PC-9 (cell line): ENCODE measurements at regions not wholly inside any gene's neighbourhood (a gene's known extent, or its start where the extent isn't known, plus 50 kb on each side); places are given as distances from the start of the nearest gene placed in this dataset.

ENCODE experiments used
- BruUV-seq: library from RNA; stranded (reverse); fragments of 400-500 nt; replicated peaks from 2 replicates; lab custom pipeline; 2021; lab: Mats Ljungman, UMichigan
- CTCF ChIA-PET: fragments of 300-600 bp; sonication (Branson Sonifier 250); formaldehyde crosslinking; loops from one replicate; lab custom pipeline; 2022; ENCODE audit warnings: antibody characterized with exemption; lab: Charles Lee
- POLR2A ChIA-PET: fragments of 300-600 bp; sonication (Branson Sonifier 250); formaldehyde crosslinking; loops from one replicate; lab custom pipeline; 2022; ENCODE audit warnings: antibody characterized with exemption; ENCODE audit not compliant: unreplicated experiment; lab: Charles Lee
- DNase-seq, 2 experiments: peaks; one replicate each; pipeline versions ENCODE4 v3.0.0 to v3.0.0-alpha.2; 2015 to 2022; ENCODE audit warnings: mixed read lengths in 1 of 2
- H2AFZ ChIP-seq: fragments of 200-600 bp; sonication (generic); 2 replicates; pipeline ENCODE4 v1.8.1; 2017; ENCODE audit warnings: antibody characterized with exemption
- H3F3A ChIP-seq: fragments of 200-600 bp; sonication (generic); 2 replicates; pipeline ENCODE4 v1.8.1; 2017; ENCODE audit warnings: antibody characterized with exemption, mild to moderate bottlenecking, low read depth; ENCODE audit not compliant: insufficient read depth
- H3K27ac ChIP-seq: fragments of 200-600 bp; sonication (generic); 2 replicates; pipeline ENCODE4 v1.6.1; 2016; ENCODE audit warnings: mixed run types
- H3K27me3 ChIP-seq: fragments of 200-600 bp; sonication (generic); 2 replicates; pipeline ENCODE4 v1.6.1; 2016; ENCODE audit warnings: low read depth, mixed run types; ENCODE audit not compliant: insufficient read depth
- H3K36me3 ChIP-seq: fragments of 200-600 bp; sonication (generic); 2 replicates; pipeline ENCODE4 v1.6.1; 2016; ENCODE audit warnings: low read depth, mixed run types
- H3K4me1 ChIP-seq: fragments of 200-600 bp; sonication (generic); replicated peaks from 2 replicates; pipeline ENCODE4 v1.6.1; 2016; ENCODE audit warnings: mixed run types; ENCODE audit not compliant: insufficient read depth
- H3K4me2 ChIP-seq: fragments of 200-600 bp; sonication (generic); 2 replicates; pipeline ENCODE4 v1.6.1; 2017; ENCODE audit warnings: mixed run types
- H3K4me3 ChIP-seq: fragments of 200-600 bp; sonication (generic); 2 replicates; pipeline ENCODE4 v1.6.1; 2016; ENCODE audit warnings: mixed run types
- H3K79me2 ChIP-seq: fragments of 200-600 bp; sonication (generic); 2 replicates; pipeline ENCODE4 v1.6.1; 2017; ENCODE audit warnings: low read depth, mixed run types
- H3K9me2 ChIP-seq: fragments of 200-600 bp; sonication (generic); 2 replicates; pipeline ENCODE4 v1.8.1; 2017; ENCODE audit warnings: mild to moderate bottlenecking; ENCODE audit not compliant: insufficient read depth
- H3K9me3 ChIP-seq: fragments of 200-600 bp; sonication (generic); 2 replicates; pipeline ENCODE4 v1.8.1; 2016; ENCODE audit warnings: low read depth; ENCODE audit not compliant: insufficient read depth
- H4K20me1 ChIP-seq: fragments of 200-600 bp; sonication (generic); 2 replicates; pipeline ENCODE4 v1.8.1; 2017; ENCODE audit not compliant: insufficient read depth
- EZH2 ChIP-seq: fragments of 200-600 bp; sonication (generic); IDR thresholded peaks from 2 replicates; pipeline ENCODE4 v1.8.0; 2017; ENCODE audit warnings: antibody characterized with exemption, low read depth
- intact Hi-C: fragments of 100-400 bp; cut with micrococcal nuclease; formaldehyde crosslinking; loops from one replicate; pipeline ENCODE4 v1.10.0; 2022; ENCODE audit not compliant: unreplicated experiment
- TF ChIP-seq, protein P1 (sequence below): fragments of 200-600 bp; sonication (generic); conservative IDR thresholded peaks from 2 replicates; pipeline ENCODE4 v1.6.1; 2017; ENCODE audit warnings: mixed run types, antibody characterized with exemption, mild to moderate bottlenecking, moderate library complexity

DNA sequence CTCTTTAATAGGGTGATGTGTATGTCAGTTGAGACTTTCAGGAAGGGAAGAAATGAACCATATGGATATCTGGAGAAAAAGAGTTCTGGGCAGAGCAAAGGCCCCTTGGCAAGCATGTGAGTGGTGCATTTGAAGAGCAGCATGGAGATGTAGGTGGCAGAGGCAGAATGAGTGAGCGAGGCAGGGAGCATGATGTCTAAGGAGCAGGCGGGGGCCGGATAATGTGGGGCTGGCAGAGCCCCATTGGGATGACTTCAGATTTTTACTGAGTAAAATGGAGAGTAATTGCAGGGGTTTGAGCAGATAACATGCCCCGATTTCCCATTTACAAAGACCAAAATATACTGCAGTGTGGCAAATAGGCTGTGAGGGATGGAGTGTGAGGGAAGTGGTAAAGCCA lies 52.9 kb upstream of the PLCL2 start:
- Histone ChIP-seq H3K4me1 (no peaks in the 10 kb centered on the region), H3F3A (no peaks in the 10 kb centered on the region), H3K9me3 (no peaks in the 10 kb centered on the region), H3K27ac (no peak overlapping the region), H4K20me1 (no peaks in the 10 kb centered on the region), H3K36me3 (no peaks in the 10 kb centered on the region), H2AFZ (no peak overlapping the region), H3K27me3 (no peaks in the 10 kb centered on the region), H3K79me2 (no peaks in the 10 kb centered on the region), H3K4me2 (no peak overlapping the region), H3K4me3 (no peak overlapping the region), H3K9me2 (no peaks in the 10 kb centered on the region)
- CTCF ChIA-PET: no interaction called here
- no peak for TF ChIP-seq EZH2
- TF ChIP-seq, protein P1, sequence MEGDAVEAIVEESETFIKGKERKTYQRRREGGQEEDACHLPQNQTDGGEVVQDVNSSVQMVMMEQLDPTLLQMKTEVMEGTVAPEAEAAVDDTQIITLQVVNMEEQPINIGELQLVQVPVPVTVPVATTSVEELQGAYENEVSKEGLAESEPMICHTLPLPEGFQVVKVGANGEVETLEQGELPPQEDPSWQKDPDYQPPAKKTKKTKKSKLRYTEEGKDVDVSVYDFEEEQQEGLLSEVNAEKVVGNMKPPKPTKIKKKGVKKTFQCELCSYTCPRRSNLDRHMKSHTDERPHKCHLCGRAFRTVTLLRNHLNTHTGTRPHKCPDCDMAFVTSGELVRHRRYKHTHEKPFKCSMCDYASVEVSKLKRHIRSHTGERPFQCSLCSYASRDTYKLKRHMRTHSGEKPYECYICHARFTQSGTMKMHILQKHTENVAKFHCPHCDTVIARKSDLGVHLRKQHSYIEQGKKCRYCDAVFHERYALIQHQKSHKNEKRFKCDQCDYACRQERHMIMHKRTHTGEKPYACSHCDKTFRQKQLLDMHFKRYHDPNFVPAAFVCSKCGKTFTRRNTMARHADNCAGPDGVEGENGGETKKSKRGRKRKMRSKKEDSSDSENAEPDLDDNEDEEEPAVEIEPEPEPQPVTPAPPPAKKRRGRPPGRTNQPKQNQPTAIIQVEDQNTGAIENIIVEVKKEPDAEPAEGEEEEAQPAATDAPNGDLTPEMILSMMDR: no peak
- POLR2A ChIA-PET: no interaction called here
- intact Hi-C loops: no loop called here
- no TSS peak for BruUV-seq
- DNase-seq: no peak

DNA sequence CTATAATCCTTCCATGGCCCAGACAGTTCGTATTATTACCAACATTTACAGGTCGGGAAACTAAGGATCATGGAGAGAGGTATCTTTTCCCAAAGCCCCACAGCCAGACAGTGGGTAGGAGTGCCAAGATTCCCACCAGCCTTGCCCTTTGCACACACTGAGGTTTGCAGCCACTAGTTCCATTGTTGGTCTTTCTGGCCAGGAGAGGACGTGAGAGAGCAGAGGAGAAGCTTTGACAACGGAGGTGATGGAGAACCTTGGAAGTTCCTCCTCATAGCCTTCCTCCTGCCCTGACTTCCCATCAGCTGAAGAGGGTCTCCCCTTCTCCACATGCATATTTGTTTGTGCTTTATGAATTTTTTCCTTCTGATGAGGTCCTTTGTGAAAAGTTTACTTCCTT lies 50.5 kb upstream of the PLCL2 start:
- BruUV-seq: no TSS peak
- Histone ChIP-seq H3K27ac (no peak overlapping the region), H3K4me2 (no peak overlapping the region), H3K4me1 (no peaks in the 10 kb centered on the region), H3K9me2 (no peaks in the 10 kb centered on the region), H3K27me3 (no peaks in the 10 kb centered on the region), H3K4me3 (no peak overlapping the region), H3F3A (no peaks in the 10 kb centered on the region), H2AFZ (no peak overlapping the region), H3K79me2 (no peaks in the 10 kb centered on the region), H3K36me3 (no peaks in the 10 kb centered on the region), H3K9me3 (no peaks in the 10 kb centered on the region), H4K20me1 (no peaks in the 10 kb centered on the region)
- CTCF ChIA-PET: no interaction called here
- DNase-seq: no peak
- POLR2A ChIA-PET: no interaction called here
- TF ChIP-seq EZH2: no peak
- TF ChIP-seq, protein P1: no peak
- intact Hi-C loops: no loop called here

DNA sequence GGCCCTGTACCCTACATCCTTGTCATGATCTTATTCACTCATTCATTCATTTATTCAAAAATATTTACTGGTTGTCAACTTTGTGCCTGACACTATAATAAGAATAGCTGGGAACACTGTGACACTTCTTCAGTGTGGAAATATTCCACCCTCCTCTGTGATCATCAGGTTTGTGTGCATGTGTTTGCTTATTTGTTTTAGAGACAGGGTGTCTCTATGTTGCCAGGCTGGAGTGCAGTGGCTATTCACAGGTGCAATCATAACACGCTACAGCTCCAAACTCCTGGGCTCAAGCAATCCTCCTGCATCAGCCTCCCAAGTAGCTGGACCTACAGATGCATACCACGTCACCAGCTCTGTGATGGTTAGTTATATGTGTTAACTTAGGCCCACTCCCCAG lies 50.0 kb upstream of the PLCL2 start:
- DNase-seq: no peak
- no peak for TF ChIP-seq EZH2
- TF ChIP-seq, protein P1: no peak
- Histone ChIP-seq H3F3A (no peaks in the 10 kb centered on the region), H3K9me2 (no peaks in the 10 kb centered on the region), H3K79me2 (no peaks in the 10 kb centered on the region), H4K20me1 (no peaks in the 10 kb centered on the region), H3K27me3 (no peaks in the 10 kb centered on the region), H2AFZ (no peak overlapping the region), H3K36me3 (no peaks in the 10 kb centered on the region), H3K4me3 (no peak overlapping the region), H3K4me2 (no peak overlapping the region), H3K9me3 (no peaks in the 10 kb centered on the region), H3K27ac (no peak overlapping the region), H3K4me1 (no peaks in the 10 kb centered on the region)
- no TSS peak for BruUV-seq
- intact Hi-C loops: no loop called here
- CTCF ChIA-PET: no interaction called here
- POLR2A ChIA-PET: no interaction called here
